ENCODE measurements at regions not wholly inside any gene's neighbourhood (a gene's known extent, or its start where the extent isn't known, plus 50 kb on each side); places are given as distances from the start of the nearest gene placed in this dataset.

DNA sequence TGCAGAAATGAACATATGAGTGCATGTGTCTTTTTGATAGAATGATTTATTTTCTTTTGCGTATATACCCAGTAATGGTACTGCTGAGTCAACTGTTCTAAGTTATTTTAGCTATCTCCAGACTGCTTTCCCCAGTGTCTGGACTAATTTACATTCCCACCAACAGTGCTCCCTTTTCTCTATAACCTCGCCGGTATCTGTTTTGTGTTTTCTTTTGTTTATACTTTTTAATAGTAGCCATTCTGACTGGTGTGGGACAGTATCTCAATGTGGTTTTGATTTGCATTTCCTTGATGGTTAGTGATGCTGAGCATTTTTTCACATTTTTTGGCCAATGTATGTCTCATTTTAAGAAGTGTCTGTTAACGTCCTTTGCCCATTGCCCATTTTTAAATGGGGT, 218.6 kb upstream of the KCNIP4 start:
- TF ChIP-seq YY1 (IDR thresholded peaks at IDR 0.05; ENCODE audit: low read depth) = no peak
- TF ChIP-seq, protein P1, sequence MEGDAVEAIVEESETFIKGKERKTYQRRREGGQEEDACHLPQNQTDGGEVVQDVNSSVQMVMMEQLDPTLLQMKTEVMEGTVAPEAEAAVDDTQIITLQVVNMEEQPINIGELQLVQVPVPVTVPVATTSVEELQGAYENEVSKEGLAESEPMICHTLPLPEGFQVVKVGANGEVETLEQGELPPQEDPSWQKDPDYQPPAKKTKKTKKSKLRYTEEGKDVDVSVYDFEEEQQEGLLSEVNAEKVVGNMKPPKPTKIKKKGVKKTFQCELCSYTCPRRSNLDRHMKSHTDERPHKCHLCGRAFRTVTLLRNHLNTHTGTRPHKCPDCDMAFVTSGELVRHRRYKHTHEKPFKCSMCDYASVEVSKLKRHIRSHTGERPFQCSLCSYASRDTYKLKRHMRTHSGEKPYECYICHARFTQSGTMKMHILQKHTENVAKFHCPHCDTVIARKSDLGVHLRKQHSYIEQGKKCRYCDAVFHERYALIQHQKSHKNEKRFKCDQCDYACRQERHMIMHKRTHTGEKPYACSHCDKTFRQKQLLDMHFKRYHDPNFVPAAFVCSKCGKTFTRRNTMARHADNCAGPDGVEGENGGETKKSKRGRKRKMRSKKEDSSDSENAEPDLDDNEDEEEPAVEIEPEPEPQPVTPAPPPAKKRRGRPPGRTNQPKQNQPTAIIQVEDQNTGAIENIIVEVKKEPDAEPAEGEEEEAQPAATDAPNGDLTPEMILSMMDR (IDR thresholded peaks at IDR 0.05) = no peak
- TF ChIP-seq FOSL2 (IDR thresholded peaks at IDR 0.05; ENCODE audit: borderline replicate concordance, low read depth) = no peak
- TF ChIP-seq GABPA (IDR thresholded peaks at IDR 0.05; ENCODE audit: low read depth) = no peak
- TF ChIP-seq POLR2AphosphoS5 (IDR thresholded peaks at IDR 0.05; ENCODE audit: low read depth, low read length) = no peak
- TF ChIP-seq RCOR1 (IDR thresholded peaks at IDR 0.05; ENCODE audit: low read length) = no peak
- TF ChIP-seq FOXM1 (IDR thresholded peaks at IDR 0.05; ENCODE audit: low read depth) = no peak
- no peak for TF ChIP-seq SIN3A (IDR thresholded peaks at IDR 0.05; ENCODE audit: borderline replicate concordance, low read depth, low read length)
- TF ChIP-seq, protein P2, sequence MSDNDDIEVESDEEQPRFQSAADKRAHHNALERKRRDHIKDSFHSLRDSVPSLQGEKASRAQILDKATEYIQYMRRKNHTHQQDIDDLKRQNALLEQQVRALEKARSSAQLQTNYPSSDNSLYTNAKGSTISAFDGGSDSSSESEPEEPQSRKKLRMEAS (IDR thresholded peaks at IDR 0.05; ENCODE audit: low read depth) = no peak
